ENCODE measurements at regions not wholly inside any gene's neighbourhood (a gene's known extent, or its start where the extent isn't known, plus 50 kb on each side); places are given as distances from the start of the nearest gene placed in this dataset.

DNA sequence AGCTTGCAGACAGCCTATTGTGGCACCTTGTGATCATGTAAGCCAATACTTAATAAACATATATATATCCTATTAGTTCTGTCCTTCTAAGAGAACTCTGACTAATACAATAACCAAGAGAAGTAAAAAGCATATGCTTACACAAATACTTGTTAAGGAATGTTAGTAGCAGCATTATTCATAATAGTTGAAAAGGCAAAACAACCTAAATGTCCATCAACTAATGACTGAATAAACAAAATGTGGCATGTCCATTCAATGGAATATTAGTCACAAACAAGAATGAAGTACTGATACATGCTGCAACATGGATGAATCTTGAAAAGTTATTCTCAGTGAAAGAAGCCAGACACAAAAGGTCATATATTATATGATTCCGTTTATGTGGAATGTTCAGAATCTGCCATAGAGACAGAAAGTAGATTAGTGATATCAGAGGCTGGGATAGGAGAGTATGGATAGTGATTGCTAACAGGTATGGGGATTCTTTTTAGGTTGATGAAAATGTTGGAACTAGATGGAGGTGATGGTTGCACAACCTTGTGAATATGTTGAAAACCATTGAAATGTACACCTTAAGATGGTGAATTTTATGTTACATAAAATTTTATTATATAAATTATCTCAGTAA, 112.5 kb upstream of the UNC5B start:
- TF ChIP-seq, protein P1, sequence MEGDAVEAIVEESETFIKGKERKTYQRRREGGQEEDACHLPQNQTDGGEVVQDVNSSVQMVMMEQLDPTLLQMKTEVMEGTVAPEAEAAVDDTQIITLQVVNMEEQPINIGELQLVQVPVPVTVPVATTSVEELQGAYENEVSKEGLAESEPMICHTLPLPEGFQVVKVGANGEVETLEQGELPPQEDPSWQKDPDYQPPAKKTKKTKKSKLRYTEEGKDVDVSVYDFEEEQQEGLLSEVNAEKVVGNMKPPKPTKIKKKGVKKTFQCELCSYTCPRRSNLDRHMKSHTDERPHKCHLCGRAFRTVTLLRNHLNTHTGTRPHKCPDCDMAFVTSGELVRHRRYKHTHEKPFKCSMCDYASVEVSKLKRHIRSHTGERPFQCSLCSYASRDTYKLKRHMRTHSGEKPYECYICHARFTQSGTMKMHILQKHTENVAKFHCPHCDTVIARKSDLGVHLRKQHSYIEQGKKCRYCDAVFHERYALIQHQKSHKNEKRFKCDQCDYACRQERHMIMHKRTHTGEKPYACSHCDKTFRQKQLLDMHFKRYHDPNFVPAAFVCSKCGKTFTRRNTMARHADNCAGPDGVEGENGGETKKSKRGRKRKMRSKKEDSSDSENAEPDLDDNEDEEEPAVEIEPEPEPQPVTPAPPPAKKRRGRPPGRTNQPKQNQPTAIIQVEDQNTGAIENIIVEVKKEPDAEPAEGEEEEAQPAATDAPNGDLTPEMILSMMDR (optimal IDR thresholded peaks at IDR 0.05 in 1 of 3, IDR thresholded peaks at IDR 0.05 in 1 of 3, conservative IDR thresholded peaks at IDR 0.05 in 1 of 3; ENCODE audit: extremely low read depth in 1 of 3, insufficient read depth in 2 of 3, low read length in 3 of 3), result no peak
- TF ChIP-seq EZH2 (IDR thresholded peaks at IDR 0.05; ENCODE audit: low read length), result no peak

Measured in keratinocyte (primary cell).